Suprapubic skin (tissue), 4 donors: ENCODE measurements at regions not wholly inside any gene's neighbourhood (a gene's known extent, or its start where the extent isn't known, plus 50 kb on each side); places are given as distances from the start of the nearest gene placed in this dataset.

Experiments used
- DNase-seq, 2 donors: peaks; one replicate each; pipeline ENCODE4 v3.0.0-alpha.2; 2019; ENCODE audit warnings: low spot score in 2 of 2
- H3K27ac ChIP-seq: fragments of 200-600 bp; sonication (generic); one replicate; pipeline ENCODE4 v1.5.1; 2019
- H3K27me3 ChIP-seq: fragments of 200-600 bp; sonication (generic); one replicate; pipeline ENCODE4 v1.5.1; 2019
- H3K36me3 ChIP-seq: fragments of 200-600 bp; sonication (generic); one replicate; pipeline ENCODE4 v1.5.1; 2019
- H3K4me1 ChIP-seq: fragments of 200-600 bp; sonication (generic); one replicate; pipeline ENCODE4 v1.5.1; 2019
- H3K4me3 ChIP-seq: fragments of 200-600 bp; sonication (generic); one replicate; pipeline ENCODE4 v1.5.1; 2019; ENCODE audit warnings: mild to moderate bottlenecking
- H3K9me3 ChIP-seq: fragments of 200-600 bp; sonication (generic); one replicate; pipeline ENCODE4 v1.5.1; 2019
- CTCF ChIP-seq, 2 donors: fragments of 200-600 bp in 1 of 2; fragments of 450-650 bp in 1 of 2; sonication (generic) in 1 of 2; IDR thresholded peaks; one replicate each; pipeline ENCODE4 v1.5.1; 2016 to 2019; ENCODE audit warnings: antibody characterized with exemption in 2 of 2, mild to moderate bottlenecking in 1 of 2, moderate library complexity in 1 of 2
- EP300 ChIP-seq: sonication (generic); formaldehyde crosslinking; IDR thresholded peaks from one replicate; pipeline ENCODE4 v1.6.1; 2017; ENCODE audit warnings: antibody characterized with exemption
- POLR2A ChIP-seq, 2 donors: fragments of 450-650 bp; IDR thresholded peaks; one replicate each; pipeline ENCODE4 v1.6.1; 2017; ENCODE audit warnings: antibody characterized with exemption in 2 of 2, mild to moderate bottlenecking in 2 of 2, moderate library complexity in 2 of 2
- POLR2AphosphoS5 ChIP-seq, 3 donors: sonication (generic); formaldehyde crosslinking; IDR thresholded peaks; one replicate each; pipeline ENCODE4 v1.6.1; 2017; ENCODE audit warnings: antibody characterized with exemption in 3 of 3
- WGBS: methylation state at CpG from one replicate; pipeline ENCODE4 v1.1.5; 2018; 5-methylcytosine and 5-hydroxymethylcytosine counted together

- Histone ChIP-seq H3K4me1 (no peaks in the 10 kb centered on the region), H3K36me3 (no peaks in the 10 kb centered on the region), H3K27me3 (no peaks in the 10 kb centered on the region), H3K9me3 (no peaks in the 10 kb centered on the region), H3K27ac (no peak overlapping the region), H3K4me3 (no peak overlapping the region)
- 69% methylated on average over 6 of the region's 6 CpGs for WGBS
- TF ChIP-seq EP300 (no peak), POLR2A (IDR thresholded peaks at IDR 0.05) (no peak), CTCF (IDR thresholded peaks at IDR 0.05) (no peak), POLR2AphosphoS5 (IDR thresholded peaks at IDR 0.05) (no peak)
- no peak for DNase-seq
Measured at GRCh38 chr7:47153576-47153975, 428.3 kb downstream of the TNS3 start.

- DNase-seq = no peak
- H3K36me3 ChIP-seq = no peaks in the 10 kb centered on the region
Measured at GRCh38 chr7:47153058-47153457, 428.9 kb downstream of the TNS3 start.

GRCh38 chr7:47152307-47152706, 429.6 kb downstream of the TNS3 start:
- H3K4me3 ChIP-seq = no peak overlapping the region
- no peak for DNase-seq
- H3K4me1 ChIP-seq = no peaks in the 10 kb centered on the region
- no peak for TF ChIP-seq POLR2AphosphoS5 (IDR thresholded peaks at IDR 0.05)
- TF ChIP-seq EP300 = no peak
- TF ChIP-seq POLR2A (IDR thresholded peaks at IDR 0.05) = no peak
- TF ChIP-seq CTCF (IDR thresholded peaks at IDR 0.05) = no peak
- H3K9me3 ChIP-seq = no peaks in the 10 kb centered on the region
- H3K27ac ChIP-seq = no peak overlapping the region
- H3K27me3 ChIP-seq = no peaks in the 10 kb centered on the region
- H3K36me3 ChIP-seq = no peaks in the 10 kb centered on the region
- 97% methylated on average over 2 of the region's 2 CpGs for WGBS

More at GRCh38 chr7:47153058-47153457, 428.9 kb downstream of the TNS3 start:
- 42% methylated on average over 5 of the region's 5 CpGs for WGBS
- Histone ChIP-seq H3K9me3 (no peaks in the 10 kb centered on the region), H3K4me1 (no peaks in the 10 kb centered on the region), H3K27me3 (no peaks in the 10 kb centered on the region), H3K4me3 (no peak overlapping the region), H3K27ac (no peak overlapping the region)
- no peak for TF ChIP-seq CTCF (IDR thresholded peaks at IDR 0.05)
- no peak for TF ChIP-seq EP300
- no peak for TF ChIP-seq POLR2AphosphoS5 (IDR thresholded peaks at IDR 0.05)
- no peak for TF ChIP-seq POLR2A (IDR thresholded peaks at IDR 0.05)

- Histone ChIP-seq H3K36me3 (no peaks in the 10 kb centered on the region), H3K4me3 (no peak overlapping the region), H3K27ac (no peak overlapping the region), H3K4me1 (no peaks in the 10 kb centered on the region), H3K9me3 (no peaks in the 10 kb centered on the region), H3K27me3 (no peaks in the 10 kb centered on the region)
- WGBS = 75% methylated on average over 4 of the region's 4 CpGs
- TF ChIP-seq POLR2A (IDR thresholded peaks at IDR 0.05) (no peak), POLR2AphosphoS5 (IDR thresholded peaks at IDR 0.05) (no peak), CTCF (IDR thresholded peaks at IDR 0.05) (no peak)
- DNase-seq = no peak
Measured at GRCh38 chr7:47150497-47151260, 431.2 kb downstream of the TNS3 start.

- no peak for TF ChIP-seq POLR2AphosphoS5 (IDR thresholded peaks at IDR 0.05)
- no peak for TF ChIP-seq EP300
- no peak for TF ChIP-seq POLR2A (IDR thresholded peaks at IDR 0.05)
- no peak for TF ChIP-seq CTCF (IDR thresholded peaks at IDR 0.05)
- no peak for DNase-seq
- H3K36me3 ChIP-seq = no peaks in the 10 kb centered on the region
- no peaks in the 10 kb centered on the region for H3K27me3 ChIP-seq
- no peaks in the 10 kb centered on the region for H3K4me1 ChIP-seq
- no peak overlapping the region for H3K4me3 ChIP-seq
- H3K27ac ChIP-seq = no peak overlapping the region
- no peaks in the 10 kb centered on the region for H3K9me3 ChIP-seq
- WGBS = 97% methylated on average over 4 of the region's 4 CpGs
Measured at GRCh38 chr7:47149971-47150370, 431.9 kb downstream of the TNS3 start.
